Neural cell (in vitro differentiated cells): ENCODE measurements at regions not wholly inside any gene's neighbourhood (a gene's known extent, or its start where the extent isn't known, plus 50 kb on each side); places are given as distances from the start of the nearest gene placed in this dataset.

Experiments used
- H2AFZ ChIP-seq: fragments of 200-600, 300-800 bp; sonication (generic), shearing (Covaris generic); 2 replicates; pipeline ENCODE4 v1.6.0; 2014; ENCODE audit warnings: low read depth, mild to moderate bottlenecking, antibody characterized with exemption, low read length, moderate library complexity
- H3F3A ChIP-seq: fragments of 200-600 bp; shearing (Covaris generic); 2 replicates; pipeline ENCODE4 v1.6.1; 2016; ENCODE audit warnings: mild to moderate bottlenecking, moderate library complexity, mixed read lengths, antibody characterized with exemption, low read length; ENCODE audit not compliant: insufficient read depth, poor library complexity, severe bottlenecking
- H3K27ac ChIP-seq: fragments of 200-600, 300-800 bp; sonication (generic), shearing (Covaris generic); 2 replicates; pipeline ENCODE4 v1.5.1; 2014; ENCODE audit warnings: mild to moderate bottlenecking, low read length, moderate library complexity
- H3K27me3 ChIP-seq: fragments of 300-800, 200-600 bp; sonication (generic), shearing (Covaris generic); 2 replicates; pipeline ENCODE4 v1.6.0; 2014; ENCODE audit warnings: mild to moderate bottlenecking, low read depth, low read length, moderate library complexity; ENCODE audit not compliant: insufficient read depth
- H3K36me3 ChIP-seq: fragments of 300-800, 200-600 bp; sonication (generic), shearing (Covaris generic); 2 replicates; pipeline ENCODE4 v1.5.1; 2014; ENCODE audit warnings: mild to moderate bottlenecking, antibody characterized with exemption, low read length, moderate library complexity; ENCODE audit not compliant: insufficient read depth
- H3K4me2 ChIP-seq: fragments of 300-800, 200-600 bp; sonication (generic), shearing (Covaris generic); 2 replicates; pipeline ENCODE4 v1.6.0; 2014; ENCODE audit warnings: mild to moderate bottlenecking, low read length
- H3K4me3 ChIP-seq: fragments of 300-800, 200-600 bp; sonication (generic), shearing (Covaris generic); 2 replicates; pipeline ENCODE4 v1.5.1; 2014; ENCODE audit warnings: mild to moderate bottlenecking, low read length, moderate library complexity
- H3K79me2 ChIP-seq: fragments of 200-600 bp; shearing (Covaris generic); replicated peaks from 2 replicates; pipeline ENCODE4 v1.6.0; 2014; ENCODE audit warnings: mild to moderate bottlenecking, low read length, moderate library complexity; ENCODE audit not compliant: insufficient read depth
- H3K9ac ChIP-seq: fragments of 300-800, 200-600 bp; sonication (generic), shearing (Covaris generic); 2 replicates; pipeline ENCODE4 v1.6.1; 2016; ENCODE audit warnings: mild to moderate bottlenecking, low read length, mixed read lengths
- H3K9me2 ChIP-seq: fragments of 200-600 bp; shearing (Covaris generic); 2 replicates; pipeline ENCODE4 v1.6.1; 2016; ENCODE audit warnings: mild to moderate bottlenecking, low read length, mixed read lengths; ENCODE audit not compliant: insufficient read depth
- H3K9me3 ChIP-seq: fragments of 200-600, 300-800 bp; sonication (generic), shearing (Covaris generic); 2 replicates; pipeline ENCODE4 v1.6.1; 2016; ENCODE audit warnings: mild to moderate bottlenecking, mixed run types, low read length, moderate library complexity, mixed read lengths
- H4K20me1 ChIP-seq: fragments of 200-600 bp; shearing (Covaris generic); 2 replicates; pipeline ENCODE4 v1.6.1; 2016; ENCODE audit warnings: mild to moderate bottlenecking, mixed run types; ENCODE audit not compliant: insufficient read depth
- EP300 ChIP-seq: fragments of 450-650 bp; conservative IDR thresholded peaks from 2 replicates; pipeline ENCODE4 v1.6.1; 2014; ENCODE audit warnings: antibody characterized with exemption, mild to moderate bottlenecking, moderate library complexity; ENCODE audit not compliant: poor library complexity, severe bottlenecking
- EZH2 ChIP-seq: fragments of 200-600, 300-800 bp; shearing (Covaris generic), sonication (generic); IDR thresholded peaks from 2 replicates; pipeline ENCODE4 v1.6.1; 2014; ENCODE audit warnings: antibody characterized with exemption, low read length, borderline replicate concordance, mild to moderate bottlenecking; ENCODE audit not compliant: insufficient read depth, poor library complexity, severe bottlenecking
- MXI1 ChIP-seq: fragments of 450-650 bp; conservative IDR thresholded peaks from 2 replicates; pipeline ENCODE4 v1.6.1; 2014; ENCODE audit warnings: antibody characterized with exemption, mild to moderate bottlenecking; ENCODE audit not compliant: poor library complexity, severe bottlenecking
- POLR2AphosphoS5 ChIP-seq: IDR thresholded peaks from 2 replicates; pipeline ENCODE4 v1.6.1; 2012
- RAD21 ChIP-seq: fragments of 450-650 bp; conservative IDR thresholded peaks from 2 replicates; pipeline ENCODE4 v1.6.1; 2014; ENCODE audit warnings: antibody characterized with exemption, mild to moderate bottlenecking, moderate library complexity
- SMC3 ChIP-seq: fragments of 450-650 bp; conservative IDR thresholded peaks from 2 replicates; pipeline ENCODE4 v1.6.1; 2014; ENCODE audit warnings: antibody characterized with exemption, mild to moderate bottlenecking, moderate library complexity; ENCODE audit not compliant: poor library complexity
- TAF1 ChIP-seq: IDR thresholded peaks from 2 replicates; pipeline ENCODE4 v1.6.1; 2012; ENCODE audit warnings: low read depth
- TF ChIP-seq, protein P1 (sequence below): fragments of 450-650 bp; IDR thresholded peaks from 2 replicates; pipeline ENCODE4 v1.5.1; 2014; ENCODE audit warnings: antibody characterized with exemption, mild to moderate bottlenecking, moderate library complexity; ENCODE audit not compliant: poor library complexity, severe bottlenecking
- TF ChIP-seq, protein P2 (sequence below): IDR thresholded peaks from 2 replicates; pipeline ENCODE4 v1.6.1; 2012; ENCODE audit warnings: borderline replicate concordance

DNA sequence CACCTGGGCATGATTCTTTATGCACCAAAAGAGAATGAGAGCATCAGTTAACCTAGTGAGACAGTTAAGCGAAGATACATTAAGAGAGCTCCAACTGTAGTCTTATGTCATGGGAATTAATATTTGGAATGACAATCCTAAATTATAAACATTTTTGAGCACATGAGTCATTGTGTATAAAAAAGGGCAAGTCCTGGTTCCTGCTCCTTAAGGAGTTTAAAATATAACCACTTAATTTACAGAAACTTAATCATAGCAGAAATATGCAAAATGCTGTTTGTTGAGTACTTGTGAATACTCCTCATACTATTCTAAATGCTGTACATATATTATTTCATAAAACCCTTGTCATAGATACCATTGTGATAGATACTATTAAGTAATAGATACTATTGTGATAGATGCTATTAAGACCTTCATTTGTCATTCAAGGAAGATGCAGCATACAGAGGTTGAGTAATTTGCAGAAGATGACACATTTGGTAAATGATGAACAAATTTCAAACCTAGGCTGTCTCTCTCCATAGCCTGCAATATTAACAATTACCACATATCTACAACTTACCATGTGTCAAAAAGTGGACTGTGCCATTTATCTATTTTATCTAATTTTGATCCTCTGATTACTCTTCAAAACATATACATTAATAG lies 301.0 kb downstream of the TBC1D4 start:
- Histone ChIP-seq H3K36me3 (no peaks in the 10 kb centered on the region), H3K27me3 (no peaks in the 10 kb centered on the region), H3K4me3 (no peak overlapping the region), H3K9ac (no peak overlapping the region), H3K4me2 (no peak overlapping the region), H4K20me1 (no peaks in the 10 kb centered on the region), H3K27ac (no peak overlapping the region), H3K79me2 (no peaks in the 10 kb centered on the region), H3K9me3 (no peaks in the 10 kb centered on the region), H3K9me2 (no peaks in the 10 kb centered on the region), H2AFZ (no peak overlapping the region), H3F3A (no peaks in the 10 kb centered on the region)
- TF ChIP-seq, protein P1, sequence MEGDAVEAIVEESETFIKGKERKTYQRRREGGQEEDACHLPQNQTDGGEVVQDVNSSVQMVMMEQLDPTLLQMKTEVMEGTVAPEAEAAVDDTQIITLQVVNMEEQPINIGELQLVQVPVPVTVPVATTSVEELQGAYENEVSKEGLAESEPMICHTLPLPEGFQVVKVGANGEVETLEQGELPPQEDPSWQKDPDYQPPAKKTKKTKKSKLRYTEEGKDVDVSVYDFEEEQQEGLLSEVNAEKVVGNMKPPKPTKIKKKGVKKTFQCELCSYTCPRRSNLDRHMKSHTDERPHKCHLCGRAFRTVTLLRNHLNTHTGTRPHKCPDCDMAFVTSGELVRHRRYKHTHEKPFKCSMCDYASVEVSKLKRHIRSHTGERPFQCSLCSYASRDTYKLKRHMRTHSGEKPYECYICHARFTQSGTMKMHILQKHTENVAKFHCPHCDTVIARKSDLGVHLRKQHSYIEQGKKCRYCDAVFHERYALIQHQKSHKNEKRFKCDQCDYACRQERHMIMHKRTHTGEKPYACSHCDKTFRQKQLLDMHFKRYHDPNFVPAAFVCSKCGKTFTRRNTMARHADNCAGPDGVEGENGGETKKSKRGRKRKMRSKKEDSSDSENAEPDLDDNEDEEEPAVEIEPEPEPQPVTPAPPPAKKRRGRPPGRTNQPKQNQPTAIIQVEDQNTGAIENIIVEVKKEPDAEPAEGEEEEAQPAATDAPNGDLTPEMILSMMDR, result no peak
- no peak for TF ChIP-seq EP300
- TF ChIP-seq EZH2, result no peak
- TF ChIP-seq TAF1, result no peak
- no peak for TF ChIP-seq POLR2AphosphoS5
- TF ChIP-seq RAD21, result no peak
- no peak for TF ChIP-seq SMC3
- TF ChIP-seq, protein P2, sequence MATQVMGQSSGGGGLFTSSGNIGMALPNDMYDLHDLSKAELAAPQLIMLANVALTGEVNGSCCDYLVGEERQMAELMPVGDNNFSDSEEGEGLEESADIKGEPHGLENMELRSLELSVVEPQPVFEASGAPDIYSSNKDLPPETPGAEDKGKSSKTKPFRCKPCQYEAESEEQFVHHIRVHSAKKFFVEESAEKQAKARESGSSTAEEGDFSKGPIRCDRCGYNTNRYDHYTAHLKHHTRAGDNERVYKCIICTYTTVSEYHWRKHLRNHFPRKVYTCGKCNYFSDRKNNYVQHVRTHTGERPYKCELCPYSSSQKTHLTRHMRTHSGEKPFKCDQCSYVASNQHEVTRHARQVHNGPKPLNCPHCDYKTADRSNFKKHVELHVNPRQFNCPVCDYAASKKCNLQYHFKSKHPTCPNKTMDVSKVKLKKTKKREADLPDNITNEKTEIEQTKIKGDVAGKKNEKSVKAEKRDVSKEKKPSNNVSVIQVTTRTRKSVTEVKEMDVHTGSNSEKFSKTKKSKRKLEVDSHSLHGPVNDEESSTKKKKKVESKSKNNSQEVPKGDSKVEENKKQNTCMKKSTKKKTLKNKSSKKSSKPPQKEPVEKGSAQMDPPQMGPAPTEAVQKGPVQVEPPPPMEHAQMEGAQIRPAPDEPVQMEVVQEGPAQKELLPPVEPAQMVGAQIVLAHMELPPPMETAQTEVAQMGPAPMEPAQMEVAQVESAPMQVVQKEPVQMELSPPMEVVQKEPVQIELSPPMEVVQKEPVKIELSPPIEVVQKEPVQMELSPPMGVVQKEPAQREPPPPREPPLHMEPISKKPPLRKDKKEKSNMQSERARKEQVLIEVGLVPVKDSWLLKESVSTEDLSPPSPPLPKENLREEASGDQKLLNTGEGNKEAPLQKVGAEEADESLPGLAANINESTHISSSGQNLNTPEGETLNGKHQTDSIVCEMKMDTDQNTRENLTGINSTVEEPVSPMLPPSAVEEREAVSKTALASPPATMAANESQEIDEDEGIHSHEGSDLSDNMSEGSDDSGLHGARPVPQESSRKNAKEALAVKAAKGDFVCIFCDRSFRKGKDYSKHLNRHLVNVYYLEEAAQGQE, result no peak
- no peak for TF ChIP-seq MXI1

DNA sequence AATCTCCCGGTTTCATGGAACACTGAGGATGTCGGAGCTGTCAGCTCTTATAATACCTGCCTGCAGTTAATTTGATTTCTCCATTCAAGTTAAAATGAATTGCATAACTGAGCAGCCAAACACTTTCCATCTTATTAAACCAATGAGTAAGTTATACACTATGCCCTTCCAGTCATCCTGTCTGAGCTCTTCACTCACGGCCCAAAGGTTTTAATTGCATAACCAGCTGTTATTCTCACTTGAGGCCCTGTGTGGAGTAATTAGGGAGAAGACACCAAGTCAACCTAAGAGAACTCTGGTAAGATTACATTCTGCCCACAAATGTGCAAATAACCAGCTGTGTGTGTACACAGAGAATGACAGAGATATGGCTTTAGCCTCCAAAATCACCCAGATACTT lies 303.5 kb downstream of the TBC1D4 start:
- H3K27ac ChIP-seq, result no peak overlapping the region
- no peaks in the 10 kb centered on the region for H3K27me3 ChIP-seq
- H3K79me2 ChIP-seq, result no peaks in the 10 kb centered on the region
- no peak overlapping the region for H3K4me2 ChIP-seq
- no peak overlapping the region for H3K9ac ChIP-seq
- H2AFZ ChIP-seq, result no peak overlapping the region
- no peaks in the 10 kb centered on the region for H3K36me3 ChIP-seq
- H3K9me3 ChIP-seq, result no peaks in the 10 kb centered on the region
- no peaks in the 10 kb centered on the region for H3F3A ChIP-seq
- no peak overlapping the region for H3K4me3 ChIP-seq
- H3K9me2 ChIP-seq, result no peaks in the 10 kb centered on the region
- TF ChIP-seq SMC3 (no peak), RAD21 (no peak), TAF1 (no peak), MXI1 (no peak), POLR2AphosphoS5 (no peak), EP300 (no peak), EZH2 (no peak)
- TF ChIP-seq, protein P1, result no peak
- TF ChIP-seq, protein P2, result no peak
- no peaks in the 10 kb centered on the region for H4K20me1 ChIP-seq
